IMR-90 (cell line): ENCODE measurements at regions not wholly inside any gene's neighbourhood (a gene's known extent, or its start where the extent isn't known, plus 50 kb on each side); places are given as distances from the start of the nearest gene placed in this dataset.

Experiments used
- ATAC-seq: fragments of 200-7000 bp; cut with Tn5 transposase; 2 replicates; pipeline ENCODE4 v1.9.1; 2020; ENCODE audit warnings: low read depth, mild to moderate bottlenecking, moderate library complexity
- BruUV-seq: library from RNA; stranded (reverse); fragments of 400-500 nt; replicated peaks from 2 replicates; lab custom pipeline; 2021; lab: Mats Ljungman, UMichigan
- CTCF ChIA-PET: fragments of 300-600 bp; formaldehyde crosslinking; extraction: SDS; loops from one replicate; lab custom pipeline; 2021; ENCODE audit warnings: antibody characterized with exemption; lab: Yijun Ruan, JAX
- POLR2A ChIA-PET: fragments of 300-600 bp; sonication (Branson Sonifier 250); formaldehyde crosslinking; loops from one replicate; lab custom pipeline; 2022; ENCODE audit warnings: antibody characterized with exemption; ENCODE audit not compliant: unreplicated experiment; lab: Charles Lee
- DNase-seq: peaks from one replicate; pipeline ENCODE4 v3.0.0; 2013
- H2AFZ ChIP-seq: replicated peaks from 2 replicates; pipeline ENCODE3; 2013; ENCODE audit warnings: low read length, mild to moderate bottlenecking; ENCODE audit not compliant: poor library complexity
- H2AK5ac ChIP-seq: 2 replicates; pipeline ENCODE4 v1.6.1; 2013; ENCODE audit warnings: low read depth, low read length, inconsistent platforms
- H2AK9ac ChIP-seq: replicated peaks from 2 replicates; pipeline ENCODE3; 2013; ENCODE audit warnings: mild to moderate bottlenecking, low read depth, low read length, moderate library complexity; ENCODE audit not compliant: poor library complexity
- H2BK120ac ChIP-seq: 2 replicates; pipeline ENCODE4 v1.6.1; 2013; ENCODE audit warnings: low read depth, low read length, inconsistent platforms
- H2BK15ac ChIP-seq: 3 replicates; pipeline ENCODE4 v1.6.1; 2013; ENCODE audit warnings: low read depth, low read length, inconsistent platforms
- H2BK20ac ChIP-seq: 2 replicates; pipeline ENCODE4 v1.6.1; 2013; ENCODE audit warnings: low read depth, mild to moderate bottlenecking, inconsistent platforms, low read length, moderate library complexity
- H2BK5ac ChIP-seq: 2 replicates; pipeline ENCODE4 v1.6.1; 2013; ENCODE audit warnings: mild to moderate bottlenecking, low read depth, low read length, inconsistent platforms; ENCODE audit not compliant: poor library complexity, severe bottlenecking
- H3K14ac ChIP-seq: replicated peaks from 2 replicates; pipeline ENCODE4 v1.6.1; 2013; ENCODE audit warnings: low read depth, low read length, inconsistent platforms
- H3K18ac ChIP-seq: 2 replicates; pipeline ENCODE4 v1.6.1; 2013; ENCODE audit warnings: low read depth, low read length, control low read depth
- H3K23ac ChIP-seq: 2 replicates; pipeline ENCODE4 v1.6.1; 2013; ENCODE audit warnings: low read depth, low read length, inconsistent platforms
- H3K27ac ChIP-seq: 2 replicates; pipeline ENCODE4 v1.5.1; 2013; ENCODE audit warnings: mild to moderate bottlenecking, control low read depth, low read length; ENCODE audit not compliant: insufficient read depth
- H3K27me3 ChIP-seq: 2 replicates; pipeline ENCODE4 v1.6.1; 2013; ENCODE audit warnings: low read length; ENCODE audit not compliant: control insufficient read depth, insufficient read depth
- H3K36me3 ChIP-seq: 2 replicates; pipeline ENCODE4 v1.6.1; 2013; ENCODE audit warnings: low read length, mixed read lengths; ENCODE audit not compliant: control insufficient read depth, insufficient read depth
- H3K4ac ChIP-seq: 2 replicates; pipeline ENCODE4 v1.6.1; 2013; ENCODE audit warnings: low read depth, low read length, inconsistent platforms
- H3K4me1 ChIP-seq: 2 replicates; pipeline ENCODE4 v1.6.1; 2013; ENCODE audit warnings: low read length, mixed read lengths; ENCODE audit not compliant: control insufficient read depth, insufficient read depth
- H3K4me2 ChIP-seq: 2 replicates; pipeline ENCODE4 v1.6.1; 2013; ENCODE audit warnings: low read depth, mild to moderate bottlenecking, control low read depth, low read length, moderate library complexity
- H3K4me3 ChIP-seq: 2 replicates; pipeline ENCODE4 v1.5.1; 2013; ENCODE audit warnings: low read depth, mild to moderate bottlenecking, control low read depth, low read length, moderate library complexity; ENCODE audit not compliant: insufficient read depth
- H3K56ac ChIP-seq: 2 replicates; pipeline ENCODE4 v1.6.1; 2013; ENCODE audit warnings: low read length, inconsistent platforms; ENCODE audit not compliant: insufficient read depth; ENCODE audit errors: extremely low read depth
- H3K79me1 ChIP-seq, 2 experiments: 2 replicates each; pipeline ENCODE4 v1.6.1; 2013; ENCODE audit warnings: low read length in 2 of 2, inconsistent platforms in 1 of 2, low read depth in 1 of 2
- H3K9ac ChIP-seq: 2 replicates; pipeline ENCODE4 v1.6.1; 2013; ENCODE audit warnings: low read depth, low read length, control low read depth
- H3K9me1 ChIP-seq: 2 replicates; pipeline ENCODE4 v1.6.1; 2013; ENCODE audit warnings: low read length, inconsistent platforms; ENCODE audit not compliant: insufficient read depth
- H3K9me3 ChIP-seq: 2 replicates; pipeline ENCODE4 v1.6.1; 2013; ENCODE audit warnings: low read length; ENCODE audit not compliant: control insufficient read depth, insufficient read depth
- H4K20me1 ChIP-seq: 2 replicates; pipeline ENCODE4 v1.6.1; 2013; ENCODE audit warnings: low read length, inconsistent platforms; ENCODE audit not compliant: insufficient read depth
- H4K5ac ChIP-seq: 2 replicates; pipeline ENCODE4 v1.6.1; 2013; ENCODE audit warnings: mild to moderate bottlenecking, low read depth, low read length, control low read depth
- H4K8ac ChIP-seq, 2 experiments: 2 replicates each; pipeline ENCODE4 v1.6.1; 2013; ENCODE audit warnings: low read depth in 2 of 2, low read length in 2 of 2, control low read depth in 1 of 2, inconsistent platforms in 1 of 2
- H4K91ac ChIP-seq: 2 replicates; pipeline ENCODE4 v1.6.1; 2013; ENCODE audit warnings: low read depth, low read length, inconsistent platforms; ENCODE audit not compliant: insufficient read depth
- BHLHE40 ChIP-seq: fragments of 150-350 bp; IDR thresholded peaks from 2 replicates; pipeline ENCODE4 v1.6.1; 2016; ENCODE audit warnings: mild to moderate bottlenecking, low read depth, low read length
- POLR2A ChIP-seq: IDR thresholded peaks from 2 replicates; pipeline ENCODE4 v1.6.1; 2012; ENCODE audit warnings: mild to moderate bottlenecking, low read depth, low read length
- WGBS, 2 experiments: methylation state at CpG; one replicate each; pipeline versions ENCODE4 v1.1.5 to v1.1.7; 2013; ENCODE audit warnings: missing lambda C conversion rate in 2 of 2; ENCODE audit not compliant: insufficient read length in 1 of 2; ENCODE audit errors: extremely low coverage in 2 of 2; 5-methylcytosine and 5-hydroxymethylcytosine counted together
- dilution Hi-C: fragments of 300-500 bp; cut with HindIII; formaldehyde crosslinking; loops from one replicate; pipeline ENCODE4 v1.14.3; 2018; ENCODE audit warnings: low sequenced_read_pairs; ENCODE audit not compliant: unreplicated experiment
- in situ Hi-C: fragments of 300-500 bp; cut with MboI; formaldehyde crosslinking; loops from 3 replicates; pipeline ENCODE4 v1.14.3; 2019; ENCODE audit warnings: low sequenced_read_pairs, inconsistent platforms, mixed read lengths
- intact Hi-C: fragments of 100-400 bp; cut with micrococcal nuclease; formaldehyde crosslinking; loops from 2 replicates; pipeline ENCODE4 v1.10.0; 2022

DNA sequence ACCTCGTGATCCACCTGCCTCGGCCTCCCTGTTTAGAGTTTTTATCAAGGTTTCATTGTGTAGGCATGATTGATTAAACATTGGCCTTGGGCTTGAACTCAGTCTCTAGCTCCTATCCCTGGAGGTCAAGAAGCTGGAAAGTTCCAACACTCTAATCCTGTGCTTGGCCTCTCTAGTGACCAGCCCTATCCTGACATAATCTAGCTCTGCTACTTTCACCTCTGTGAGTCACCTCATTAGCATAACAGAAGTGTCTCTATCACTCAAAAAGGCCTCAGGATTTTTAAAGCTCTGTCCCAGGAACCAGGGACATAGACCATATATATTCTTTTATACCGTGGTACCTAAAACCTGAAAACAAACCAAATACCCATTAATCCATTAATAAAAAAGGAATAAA, 377.5 kb downstream of the CENPC start:
- H3K18ac ChIP-seq, result no peak overlapping the region
- no peaks in the 10 kb centered on the region; the same call in 1 of the 2 replicates for H3K9me3 ChIP-seq
- no peak overlapping the region for H3K14ac ChIP-seq
- no peak overlapping the region for H3K4me2 ChIP-seq
- no peak overlapping the region for H2AFZ ChIP-seq
- no peak overlapping the region for H4K91ac ChIP-seq
- H3K56ac ChIP-seq, result no peak overlapping the region
- no peak overlapping the region for H2BK15ac ChIP-seq
- H4K20me1 ChIP-seq, result no peaks in the 10 kb centered on the region
- intact Hi-C loops, result no loop called here
- no peak overlapping the region for H2AK9ac ChIP-seq
- H4K8ac ChIP-seq, result no peak overlapping the region
- no peaks in the 10 kb centered on the region for H3K27me3 ChIP-seq
- ChIA-PET CTCF (no interaction called here), POLR2A (no interaction called here)
- no peak overlapping the region for H2AK5ac ChIP-seq
- no peak overlapping the region for H3K27ac ChIP-seq
- no peaks in the 10 kb centered on the region for H3K36me3 ChIP-seq
- TF ChIP-seq BHLHE40, result no peak
- TF ChIP-seq POLR2A, result no peak
- H4K5ac ChIP-seq, result no peak overlapping the region
- DNase-seq (no peak), ATAC-seq (no peak)
- H2BK120ac ChIP-seq, result no peak overlapping the region
- H3K79me1 ChIP-seq, result no peaks in the 10 kb centered on the region
- H3K23ac ChIP-seq, result no peak overlapping the region
- BruUV-seq, result no TSS peak
- H2BK20ac ChIP-seq, result no peak overlapping the region
- no peaks in the 10 kb centered on the region for H3K9me1 ChIP-seq
- dilution Hi-C loops, result no loop called here
- WGBS, 2 experiments, result no CpG with 5 or more reads among the region's 3 CpGs
- in situ Hi-C loops, result no loop called here
- no peak overlapping the region for H2BK5ac ChIP-seq
- no peak overlapping the region for H3K4me3 ChIP-seq
- no peak overlapping the region for H3K4ac ChIP-seq
- H3K9ac ChIP-seq, result no peak overlapping the region
- no peaks in the 10 kb centered on the region for H3K4me1 ChIP-seq
